ENCODE measurements at regions not wholly inside any gene's neighbourhood (a gene's known extent, or its start where the extent isn't known, plus 50 kb on each side); places are given as distances from the start of the nearest gene placed in this dataset.

DNA sequence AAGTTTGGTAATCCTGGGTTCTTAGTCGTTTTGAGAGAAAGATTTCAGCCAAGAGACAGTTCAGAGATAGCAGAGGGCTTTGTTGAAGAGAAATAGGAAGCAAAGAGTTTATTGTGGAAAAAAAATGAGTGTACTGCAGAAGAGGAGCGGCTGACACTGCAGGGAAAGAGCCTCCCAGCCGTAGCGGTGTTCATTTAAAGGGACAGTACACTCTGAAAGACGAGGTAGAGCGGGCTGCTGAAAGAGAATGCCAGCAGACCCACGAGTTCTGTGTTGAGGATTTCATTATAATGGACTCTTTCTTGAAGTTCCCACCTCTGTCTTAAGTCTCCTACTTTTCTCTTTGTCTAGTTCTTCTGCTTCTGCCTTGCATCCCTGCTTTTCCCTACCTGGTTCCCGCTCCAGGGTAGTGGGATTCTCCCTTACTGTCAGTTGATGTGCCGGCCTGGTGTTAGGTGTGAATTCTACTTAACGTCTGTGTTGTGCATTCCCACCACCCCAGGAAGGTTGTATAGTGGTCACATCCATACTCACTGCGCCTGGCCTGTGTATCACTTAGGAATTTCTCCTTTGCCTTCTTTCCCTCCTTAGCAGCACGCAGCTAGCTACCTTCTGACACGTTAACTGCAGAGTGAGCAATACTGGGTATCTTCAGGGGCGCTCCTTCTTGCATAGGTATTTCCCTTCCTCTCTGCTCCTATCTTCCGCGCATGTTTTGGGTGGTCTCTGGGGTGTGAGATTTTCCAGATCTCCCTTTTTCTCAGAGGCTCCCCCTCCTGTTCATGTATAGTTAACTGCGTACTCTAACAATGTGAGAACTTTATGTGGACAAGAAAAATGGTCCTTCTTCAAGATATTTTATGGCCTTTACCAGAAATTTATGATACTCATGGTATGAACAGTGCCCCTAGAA is 164.5 kb downstream of the PTH2R start:
- Mint-ChIP-seq H3K9me3 (no peaks in the 10 kb centered on the region), H3K4me1 (peaks cover 2% of the 10 kb centered on the region; the same call in 2 of the 3 replicates), H3K27ac (no peak overlapping the region; the same call in 1 of the 2 replicates), H3K36me3 (ENCODE audit: low read depth) (no peaks in the 10 kb centered on the region), H3K27me3 (ENCODE audit: insufficient read depth, low read depth, poor library complexity) (no peaks in the 10 kb centered on the region), H3K4me3 (no peak overlapping the region)
- Histone ChIP-seq H3K4me2 (no peak overlapping the region), H3K4me3 (no peak overlapping the region), H2AFZ (peak overlapping the region; percentile 8; the same call in 1 of the 2 replicates), H3F3A (replicated peaks; ENCODE audit: low read depth) (no peaks in the 10 kb centered on the region), H3K27ac (ENCODE audit: low read depth) (no peak overlapping the region), H3K27me3 (ENCODE audit: insufficient read depth) (no peaks in the 10 kb centered on the region), H4K20me1 (replicated peaks; ENCODE audit: insufficient read depth) (no peaks in the 10 kb centered on the region), H3K9me2 (ENCODE audit: insufficient read depth) (no peaks in the 10 kb centered on the region), H3K36me3 (ENCODE audit: insufficient read depth) (no peaks in the 10 kb centered on the region), H3K79me2 (replicated peaks; ENCODE audit: insufficient read depth) (no peaks in the 10 kb centered on the region), H3K4me1 (ENCODE audit: insufficient read depth) (no peaks in the 10 kb centered on the region; the same call in 1 of the 2 replicates)
- ATAC-seq (peak; percentile 69), DNase-seq (ENCODE audit: low spot score) (peak; percentile 45)
- TF ChIP-seq STAT1 (IDR thresholded peaks at IDR 0.05; ENCODE audit: unreplicated experiment) (no peak), ZNF462 (CRISPR knock-in tag; IDR thresholded peaks at IDR 0.05) (no peak), EZH2phosphoT487 (IDR thresholded peaks at IDR 0.05; ENCODE audit: unreplicated experiment) (no peak), NANOG (IDR thresholded peaks at IDR 0.05; ENCODE audit: borderline replicate concordance) (no peak), CTCF (conservative IDR thresholded peaks at IDR 0.05; ENCODE audit: low read depth in 2 of 2) (peak; percentile 44 to 49), POLR2AphosphoS5 (IDR thresholded peaks at IDR 0.05; ENCODE audit: low read depth) (no peak), EZH2 (IDR thresholded peaks at IDR 0.05; ENCODE audit: low read depth, unreplicated experiment) (no peak)
- TF ChIP-seq, protein P1, sequence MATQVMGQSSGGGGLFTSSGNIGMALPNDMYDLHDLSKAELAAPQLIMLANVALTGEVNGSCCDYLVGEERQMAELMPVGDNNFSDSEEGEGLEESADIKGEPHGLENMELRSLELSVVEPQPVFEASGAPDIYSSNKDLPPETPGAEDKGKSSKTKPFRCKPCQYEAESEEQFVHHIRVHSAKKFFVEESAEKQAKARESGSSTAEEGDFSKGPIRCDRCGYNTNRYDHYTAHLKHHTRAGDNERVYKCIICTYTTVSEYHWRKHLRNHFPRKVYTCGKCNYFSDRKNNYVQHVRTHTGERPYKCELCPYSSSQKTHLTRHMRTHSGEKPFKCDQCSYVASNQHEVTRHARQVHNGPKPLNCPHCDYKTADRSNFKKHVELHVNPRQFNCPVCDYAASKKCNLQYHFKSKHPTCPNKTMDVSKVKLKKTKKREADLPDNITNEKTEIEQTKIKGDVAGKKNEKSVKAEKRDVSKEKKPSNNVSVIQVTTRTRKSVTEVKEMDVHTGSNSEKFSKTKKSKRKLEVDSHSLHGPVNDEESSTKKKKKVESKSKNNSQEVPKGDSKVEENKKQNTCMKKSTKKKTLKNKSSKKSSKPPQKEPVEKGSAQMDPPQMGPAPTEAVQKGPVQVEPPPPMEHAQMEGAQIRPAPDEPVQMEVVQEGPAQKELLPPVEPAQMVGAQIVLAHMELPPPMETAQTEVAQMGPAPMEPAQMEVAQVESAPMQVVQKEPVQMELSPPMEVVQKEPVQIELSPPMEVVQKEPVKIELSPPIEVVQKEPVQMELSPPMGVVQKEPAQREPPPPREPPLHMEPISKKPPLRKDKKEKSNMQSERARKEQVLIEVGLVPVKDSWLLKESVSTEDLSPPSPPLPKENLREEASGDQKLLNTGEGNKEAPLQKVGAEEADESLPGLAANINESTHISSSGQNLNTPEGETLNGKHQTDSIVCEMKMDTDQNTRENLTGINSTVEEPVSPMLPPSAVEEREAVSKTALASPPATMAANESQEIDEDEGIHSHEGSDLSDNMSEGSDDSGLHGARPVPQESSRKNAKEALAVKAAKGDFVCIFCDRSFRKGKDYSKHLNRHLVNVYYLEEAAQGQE (IDR thresholded peaks at IDR 0.05; ENCODE audit: unreplicated experiment), result no peak
